Activated naive CD4-positive, alpha-beta T cell treated with anti-CD3 and anti-CD28 coated beads, Interleukin-2, amount 50 U/mL, for 16 hours (primary cell): ENCODE measurements at regions not wholly inside any gene's neighbourhood (a gene's known extent, or its start where the extent isn't known, plus 50 kb on each side); places are given as distances from the start of the nearest gene placed in this dataset.

Experiments used
- DNase-seq: peaks from one replicate; pipeline ENCODE4 v3.0.0-alpha.2; 2020

DNA sequence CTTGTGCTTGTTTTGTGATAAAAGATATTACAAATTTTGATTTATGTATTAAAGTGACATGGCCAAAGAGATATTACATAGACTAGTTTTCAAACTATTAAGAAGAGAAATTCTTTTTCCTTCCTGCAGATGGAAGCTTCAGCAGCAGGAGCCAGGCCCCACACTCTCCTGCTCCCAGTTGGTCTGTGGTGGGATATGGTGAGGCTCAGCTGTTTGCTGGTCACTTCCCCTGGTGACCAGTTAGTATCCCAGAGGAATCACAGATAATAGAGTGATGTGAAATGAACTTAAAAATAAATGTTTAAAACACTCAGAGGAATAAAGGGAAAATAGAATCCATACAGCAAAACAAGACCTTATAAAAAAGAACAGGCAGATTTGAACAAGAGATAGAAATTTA, 154.7 kb downstream of the KTN1 start:
- no peak for DNase-seq

DNA sequence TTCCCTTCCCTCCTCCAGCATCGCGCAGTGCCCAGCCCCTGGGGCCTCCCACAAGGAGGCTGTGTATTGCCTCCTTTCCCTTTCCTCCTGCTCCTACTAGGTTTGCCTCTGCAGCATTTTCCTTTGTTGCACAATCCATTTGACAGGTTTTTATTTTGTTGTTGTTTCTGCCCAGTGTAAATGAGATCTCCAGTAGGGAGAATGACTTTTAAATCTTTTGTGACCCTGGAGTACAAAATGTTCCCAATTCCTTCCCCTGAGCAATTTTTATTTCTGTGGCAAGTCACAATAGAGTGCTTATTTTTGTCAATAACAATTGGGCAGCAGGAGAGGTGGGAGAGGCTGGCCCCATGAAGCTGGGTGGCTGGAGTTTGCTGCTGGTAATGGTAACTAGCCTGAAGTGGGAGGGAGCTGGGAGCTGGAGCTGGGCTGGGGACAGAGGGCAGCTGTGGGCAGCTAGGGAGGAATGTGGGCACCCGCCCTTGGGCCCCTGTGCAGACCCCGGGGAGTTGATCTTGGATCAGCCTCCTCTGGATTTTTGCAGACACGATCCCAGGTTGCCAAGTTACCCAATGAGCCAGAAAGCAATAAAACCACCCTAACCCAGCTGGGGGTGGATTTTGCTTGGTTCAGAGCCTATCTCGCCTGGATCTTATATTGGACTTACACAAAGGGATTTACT, 160.1 kb downstream of the KTN1 start:
- no peak for DNase-seq

DNA sequence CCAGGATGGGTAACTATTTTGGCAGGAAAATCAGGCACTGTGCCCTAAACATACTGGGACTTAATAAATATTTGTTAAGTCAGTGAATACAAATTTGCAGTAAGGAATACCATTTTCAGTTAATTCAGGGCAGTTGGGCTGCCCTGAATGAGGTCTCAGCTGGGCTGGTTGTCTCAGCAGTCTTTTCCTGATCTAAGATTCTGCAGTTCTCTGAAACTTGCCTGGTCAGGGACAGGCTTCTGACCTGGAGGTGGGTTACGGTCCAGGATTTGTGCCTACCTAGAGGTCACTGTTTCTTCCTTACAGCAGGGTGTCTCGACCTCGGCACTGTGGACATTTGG, 160.6 kb downstream of the KTN1 start:
- no peak for DNase-seq

DNA sequence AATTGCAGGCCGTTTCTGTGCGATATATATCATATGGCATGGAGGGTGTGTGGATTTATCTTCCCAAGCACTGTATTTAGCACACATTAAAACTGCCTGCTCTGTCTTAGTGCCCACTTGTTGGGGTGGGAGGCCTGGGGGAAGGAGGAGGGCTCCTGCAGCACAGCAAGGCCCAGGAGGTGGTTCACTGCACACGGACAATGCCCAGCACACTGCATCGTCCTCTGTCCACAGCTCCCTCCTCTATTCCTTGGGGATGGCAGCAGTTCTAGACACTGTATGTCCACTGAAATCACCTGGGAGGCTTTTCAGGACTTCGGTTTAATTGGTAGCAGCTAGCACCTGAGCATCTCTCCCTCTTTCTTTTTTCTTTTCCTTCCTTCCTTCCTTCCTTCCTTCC, 161.2 kb downstream of the KTN1 start:
- no peak for DNase-seq

DNA sequence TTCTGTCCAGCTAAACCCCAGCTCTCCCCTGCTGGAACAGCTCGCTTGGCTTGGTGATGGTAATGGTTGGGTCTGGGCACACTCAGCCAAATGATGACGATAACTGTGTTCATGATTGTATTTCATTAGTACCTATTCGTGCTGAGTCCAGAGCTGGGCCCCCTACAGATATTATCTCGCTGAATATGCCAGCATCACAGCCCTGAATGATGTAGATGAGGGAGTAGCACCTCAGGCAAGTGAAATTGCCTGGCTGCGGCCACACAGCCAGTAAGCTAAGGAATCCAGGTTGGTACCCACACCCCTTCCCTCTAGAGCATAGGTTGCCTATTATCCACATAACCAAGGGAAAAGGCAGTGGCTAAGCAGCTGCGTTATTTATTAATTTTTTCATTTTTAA, 163.5 kb downstream of the KTN1 start:
- no peak for DNase-seq

DNA sequence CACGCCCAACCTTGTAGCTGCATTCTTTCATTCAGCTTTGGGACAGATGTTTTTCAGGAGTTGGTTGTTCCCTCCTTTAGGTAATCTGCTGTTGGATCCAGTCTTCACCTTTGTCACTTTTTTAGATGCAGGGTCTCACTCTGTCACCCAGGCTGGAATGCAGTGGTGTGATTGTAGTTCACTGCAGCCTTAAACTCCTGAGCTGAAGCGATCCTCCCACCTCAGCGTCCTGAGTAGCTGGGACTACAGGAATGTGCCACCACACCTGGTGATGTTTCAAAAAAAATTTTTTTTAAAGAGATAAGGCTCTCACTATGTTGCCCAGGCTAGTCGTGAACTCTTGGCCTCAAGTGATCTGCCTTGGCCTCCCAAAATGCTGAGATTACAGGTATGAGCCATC, 164.3 kb downstream of the KTN1 start:
- DNase-seq, result no peak

DNA sequence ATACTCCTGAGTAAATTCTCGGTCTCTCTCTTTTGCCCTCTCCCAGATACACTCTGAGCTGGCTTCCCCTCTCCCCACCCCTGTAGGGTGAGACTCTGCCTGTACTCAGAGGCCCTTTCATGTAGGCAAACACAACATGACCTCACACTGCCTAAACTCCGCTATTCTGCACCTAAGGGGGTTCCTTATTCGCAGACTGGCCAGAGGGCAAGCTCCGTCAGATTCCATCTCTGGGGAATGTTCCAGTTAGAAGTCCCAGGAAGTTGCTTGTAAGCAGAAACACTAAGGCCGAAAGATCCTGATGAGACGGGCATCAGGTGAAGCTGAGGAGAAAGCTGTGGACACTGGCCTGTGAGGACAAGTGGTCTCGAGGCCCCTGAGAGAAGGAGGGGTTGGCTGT, 165.9 kb downstream of the KTN1 start:
- DNase-seq, result no peak

DNA sequence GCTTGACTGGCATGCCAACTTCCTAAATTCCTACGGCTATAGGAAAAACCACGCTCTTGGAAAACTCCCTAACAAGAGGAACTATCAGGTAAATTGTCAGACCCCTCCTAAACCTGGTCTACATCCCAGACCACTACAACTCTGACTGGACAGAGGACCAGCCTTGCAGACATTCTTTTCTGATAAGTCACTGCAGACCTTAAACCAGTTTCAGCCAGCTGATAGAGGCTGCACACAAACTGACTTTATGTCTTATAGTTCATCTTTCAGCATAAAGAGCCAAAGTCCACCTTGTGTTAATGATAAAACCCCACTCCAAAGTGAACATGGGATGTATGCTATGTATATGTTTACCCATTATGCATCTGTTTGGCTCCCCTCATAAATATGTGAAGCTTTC, 166.6 kb downstream of the KTN1 start:
- no peak for DNase-seq

DNA sequence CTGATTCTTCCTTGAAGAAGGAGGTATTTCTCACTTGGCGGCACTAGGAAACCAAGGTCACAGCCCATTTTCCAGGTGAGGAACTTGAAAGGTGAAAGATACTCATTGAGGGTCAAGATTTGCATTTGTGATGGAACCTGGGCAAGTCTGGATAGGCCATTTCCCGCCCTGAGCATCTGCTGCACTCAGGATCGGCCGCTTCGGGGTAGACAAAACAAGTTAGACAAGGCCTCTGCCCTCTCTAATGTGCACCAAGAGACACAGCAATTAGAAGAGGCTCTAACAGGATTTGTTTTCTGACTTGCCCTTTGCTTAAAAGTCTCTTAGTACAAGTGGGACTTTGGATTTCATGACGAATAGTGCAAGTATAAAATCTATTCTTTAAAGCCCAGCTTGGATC, 167.2 kb downstream of the KTN1 start:
- no peak for DNase-seq

DNA sequence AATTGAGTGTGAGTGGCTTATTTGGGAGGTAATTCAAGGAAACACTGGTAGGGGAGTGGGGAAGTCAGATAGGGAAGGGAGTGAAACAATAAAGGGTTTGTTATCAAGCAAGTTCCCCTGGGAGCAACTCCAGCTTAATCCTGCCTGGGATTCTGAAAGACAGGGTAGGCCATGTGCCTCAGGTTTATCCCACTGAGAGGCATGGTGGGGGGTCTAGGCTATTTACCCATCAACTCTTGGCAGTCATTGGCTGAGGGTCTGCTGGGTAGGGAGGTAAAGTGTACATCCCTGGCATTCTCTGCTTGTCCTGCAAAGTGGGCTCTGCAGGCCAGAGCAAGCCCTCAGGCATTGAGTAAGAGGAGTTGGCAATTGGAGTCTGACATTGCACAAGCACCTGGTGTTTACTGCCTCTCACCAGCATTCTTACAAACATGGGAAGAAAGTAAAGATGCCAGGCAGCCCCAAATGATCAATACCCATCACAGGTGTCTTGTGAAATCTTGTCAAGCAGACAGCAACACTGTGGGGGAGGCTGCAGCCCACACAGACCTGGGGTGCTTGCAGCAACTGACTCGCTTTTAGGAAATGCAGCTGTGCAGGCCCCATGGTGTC, 169.3 kb downstream of the KTN1 start:
- no peak for DNase-seq

DNA sequence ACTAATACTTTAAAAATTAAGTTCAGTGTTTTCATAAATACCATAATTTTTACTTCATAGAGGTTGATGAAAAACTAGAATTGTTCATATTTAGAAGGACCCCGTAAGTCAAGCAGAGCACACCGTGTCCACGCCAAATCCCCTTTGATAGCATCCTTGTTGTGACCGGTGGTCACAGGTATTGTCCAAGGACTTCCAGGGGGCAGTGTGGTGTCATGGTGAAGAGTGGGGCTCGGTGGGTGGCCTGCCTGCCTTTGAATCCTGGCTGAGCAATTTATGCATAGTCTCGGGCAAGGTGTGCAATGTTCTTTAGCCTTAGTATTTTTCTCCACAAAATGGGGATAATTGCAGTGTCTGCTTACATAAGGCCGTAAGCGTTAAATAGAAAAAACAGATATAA, 169.9 kb downstream of the KTN1 start:
- no peak for DNase-seq

DNA sequence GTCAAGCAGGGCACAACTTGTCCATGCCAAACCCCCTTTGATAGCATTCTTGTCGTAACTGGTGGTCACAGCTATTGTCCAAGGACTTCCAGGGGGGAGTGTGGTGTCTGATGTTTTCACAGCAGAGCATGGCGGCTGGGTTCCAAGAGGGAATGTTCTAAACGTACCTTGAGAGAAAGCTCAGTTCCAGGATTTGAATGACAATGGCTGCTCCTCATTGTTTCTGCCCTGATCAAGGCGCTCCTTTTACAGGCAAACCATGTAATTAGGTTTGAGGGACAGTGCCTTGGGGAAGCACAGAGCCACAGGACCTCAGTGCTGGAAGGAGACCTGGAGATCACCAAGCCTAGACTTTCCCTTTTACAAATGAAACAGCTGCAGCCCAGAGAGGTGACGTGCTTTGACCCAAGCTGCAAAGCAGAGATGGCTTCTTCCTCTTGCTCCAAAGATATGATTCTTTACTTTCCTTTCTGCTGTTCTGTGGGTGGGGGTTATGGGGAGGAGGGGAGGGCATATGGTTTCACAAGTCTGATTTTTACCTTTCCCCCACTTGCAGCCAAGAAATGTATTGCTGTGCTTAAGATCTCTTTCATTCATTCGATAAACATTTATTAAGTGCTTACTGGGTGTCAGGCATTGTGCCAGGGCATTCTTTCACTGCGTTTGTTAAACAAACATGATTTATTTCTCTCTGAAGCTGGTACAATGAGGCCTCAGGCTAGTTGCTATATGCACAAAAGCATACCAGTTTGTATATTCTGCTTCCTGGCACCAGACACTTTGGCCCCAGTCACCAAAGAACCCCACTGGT, 172.8 kb downstream of the KTN1 start:
- no peak for DNase-seq

DNA sequence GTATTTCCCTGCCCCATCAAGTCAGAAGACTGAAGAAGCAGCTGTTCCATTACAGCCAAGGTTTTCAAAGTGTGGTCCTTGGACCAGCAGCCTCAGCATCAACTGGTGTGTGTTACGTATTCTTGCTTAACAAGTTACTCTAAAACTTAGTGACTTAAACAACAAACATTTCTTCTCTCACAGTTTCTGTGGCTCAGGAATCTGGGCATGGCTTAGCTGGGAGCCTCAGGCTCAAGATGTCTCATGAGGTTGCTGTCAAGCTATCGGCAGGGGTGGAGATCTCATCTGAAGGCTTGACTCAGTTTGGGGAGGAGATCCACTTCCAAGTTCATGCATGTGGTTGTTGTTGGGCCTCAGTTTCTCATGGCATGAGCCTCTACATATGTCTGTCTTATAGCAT, 174.5 kb downstream of the KTN1 start:
- DNase-seq, result no peak

DNA sequence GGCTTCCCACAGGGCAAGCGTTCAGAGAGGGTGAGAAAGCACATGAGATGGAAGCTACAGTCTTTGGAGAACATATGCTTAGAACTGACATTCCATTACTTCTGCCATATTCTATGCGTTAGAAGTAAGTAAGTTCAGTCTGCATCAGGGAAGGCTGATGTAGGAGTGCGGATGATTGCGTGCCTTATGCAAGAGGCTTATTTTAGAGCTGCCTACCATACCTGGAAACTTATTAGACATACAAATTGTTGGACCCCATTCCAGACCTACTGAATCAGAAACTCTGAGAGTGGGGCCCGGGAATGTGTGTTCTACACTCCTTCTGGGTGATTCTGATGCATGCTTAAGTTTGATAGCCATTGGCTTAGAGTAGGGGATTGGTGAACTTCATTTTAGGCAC, 174.9 kb downstream of the KTN1 start:
- DNase-seq, result no peak

DNA sequence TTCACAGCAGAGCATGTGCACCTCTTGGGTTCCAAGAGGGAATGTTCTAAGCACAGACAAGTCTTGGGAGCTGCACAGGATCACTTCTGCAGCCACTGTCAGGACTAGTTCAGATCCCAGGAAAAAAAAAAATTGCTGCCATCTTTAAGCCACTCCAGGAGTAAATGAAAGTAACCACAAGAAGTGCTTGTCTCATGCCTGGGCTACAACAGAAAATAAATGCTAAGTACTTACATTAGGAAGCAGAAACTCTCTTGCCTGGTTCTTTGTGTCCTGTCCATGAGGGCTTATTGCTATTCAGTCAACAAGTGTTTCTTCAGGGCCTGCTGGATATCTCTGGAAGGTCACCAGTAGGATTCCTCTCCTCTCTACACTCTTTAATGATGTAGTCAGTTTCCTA, 176.1 kb downstream of the KTN1 start:
- no peak for DNase-seq

DNA sequence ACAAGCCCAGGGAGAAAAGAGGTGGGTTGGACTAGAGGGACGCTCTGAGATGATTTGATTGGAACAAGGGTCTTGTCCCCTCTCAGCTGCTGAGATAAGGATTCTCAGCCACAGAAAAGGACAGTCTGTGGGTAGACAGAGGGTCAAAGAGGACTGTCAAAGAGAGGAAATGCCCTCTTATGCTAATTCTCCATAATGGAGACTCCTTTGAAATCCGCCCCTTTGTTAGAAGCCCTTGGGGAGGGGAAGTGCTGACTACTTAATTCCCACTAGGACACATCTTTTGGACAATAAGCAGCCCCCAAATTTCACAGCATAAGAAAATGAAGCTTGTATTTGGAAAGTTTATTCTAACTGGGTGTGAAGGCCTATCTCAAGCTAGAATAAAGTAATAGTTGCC, 176.6 kb downstream of the KTN1 start:
- no peak for DNase-seq

DNA sequence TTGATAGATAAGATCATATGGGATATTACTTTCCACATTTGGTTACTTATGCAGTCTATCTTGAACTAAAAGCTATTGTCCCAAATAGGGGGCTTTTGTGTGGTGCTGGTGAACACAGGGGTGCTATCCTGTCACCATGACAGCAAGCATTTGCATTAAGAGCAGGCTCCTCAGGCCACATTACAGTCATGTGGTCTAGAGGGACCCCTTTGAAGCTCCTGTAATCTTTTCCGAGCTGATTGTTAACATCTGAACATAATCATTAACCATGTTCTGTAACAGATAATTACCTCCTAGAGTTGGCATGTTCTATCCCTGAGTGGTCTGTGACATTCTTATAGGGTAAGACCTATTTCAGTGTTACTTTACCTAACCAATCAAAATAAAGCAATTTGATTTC, 178.8 kb downstream of the KTN1 start:
- no peak for DNase-seq

DNA sequence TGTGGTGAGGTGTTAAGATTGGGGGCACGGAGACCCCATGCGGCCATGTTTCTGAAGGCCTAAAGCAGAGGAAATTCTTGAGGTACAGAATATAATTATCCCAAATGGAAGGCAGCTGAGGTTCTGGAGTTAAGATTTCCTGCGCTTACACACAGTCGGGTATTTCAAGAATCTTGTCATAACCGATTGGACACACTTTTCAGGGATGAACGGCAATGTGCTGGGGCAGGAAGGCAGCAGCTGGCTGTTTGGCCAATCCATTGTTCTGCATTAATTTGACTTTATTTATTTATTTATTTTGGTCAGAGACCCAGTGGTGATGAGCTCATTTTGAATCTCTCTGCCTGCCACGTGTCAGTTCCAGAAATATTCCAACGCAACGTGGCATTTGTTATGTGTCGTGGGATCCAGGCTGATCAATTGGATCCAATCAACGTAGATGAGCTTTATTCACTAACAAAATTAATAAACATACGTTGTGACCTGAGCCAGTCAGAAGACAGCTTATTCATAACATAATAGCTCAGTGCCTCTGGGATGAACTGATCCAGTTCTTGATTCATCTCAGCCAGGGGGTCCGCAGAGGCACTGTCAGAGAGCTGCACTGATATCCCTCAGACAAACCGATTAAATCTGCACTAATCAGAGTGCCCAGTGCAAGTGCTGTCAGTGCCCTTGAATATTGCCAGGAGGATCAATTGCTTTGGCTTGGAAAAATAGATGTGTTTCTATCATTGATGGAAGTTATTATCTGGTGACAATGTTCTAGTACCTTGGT, 181.0 kb downstream of the KTN1 start:
- no peak for DNase-seq

DNA sequence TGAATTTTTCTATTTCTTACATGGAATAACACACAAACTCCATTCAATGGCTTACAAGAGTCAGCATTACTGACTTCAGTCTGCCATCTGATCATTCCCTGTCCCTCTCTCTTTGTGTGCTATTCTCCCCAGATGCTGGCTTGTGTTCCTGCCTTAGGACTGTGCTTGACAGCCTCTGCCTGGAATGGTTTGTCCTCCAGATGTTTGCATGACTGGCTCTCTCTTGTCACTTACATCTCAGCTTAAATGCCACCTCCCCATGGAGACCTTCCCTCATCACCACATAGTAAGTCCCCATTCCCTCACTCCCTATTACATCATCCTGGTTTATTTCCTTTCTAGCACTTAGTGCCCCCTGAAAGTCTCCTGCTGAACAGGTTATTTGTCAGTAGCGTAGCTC, 181.6 kb downstream of the KTN1 start:
- no peak for DNase-seq

DNA sequence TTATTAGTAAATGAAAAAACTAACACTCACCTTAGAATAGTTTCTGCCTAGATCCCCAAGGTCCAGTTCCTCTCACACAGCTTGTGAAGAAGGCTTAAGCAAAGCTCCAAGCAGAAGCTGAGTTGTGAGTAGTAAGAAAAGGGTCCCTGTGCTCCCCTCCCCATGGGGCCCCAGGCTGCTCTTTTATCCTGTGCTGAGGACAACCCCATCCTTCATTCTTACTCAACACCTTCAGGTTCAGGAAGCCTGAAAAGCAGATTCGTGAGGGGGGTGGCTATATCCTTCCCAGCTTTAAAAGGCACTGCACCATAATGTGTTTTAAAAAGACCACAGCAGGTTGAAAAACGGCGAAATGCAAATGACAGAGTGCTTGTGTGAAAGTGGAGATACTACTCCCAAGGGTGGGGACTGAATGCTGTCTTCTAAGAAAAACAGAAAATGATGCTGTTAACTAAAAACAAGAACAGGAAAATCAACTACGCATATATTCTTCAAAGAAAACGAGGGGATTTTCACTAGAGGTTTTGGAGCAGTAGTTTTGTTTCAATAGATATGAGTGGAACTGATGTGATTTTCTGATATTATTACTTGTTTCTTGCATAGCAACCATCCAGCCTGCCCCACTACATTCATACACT, 182.7 kb downstream of the KTN1 start:
- DNase-seq, result no peak

DNA sequence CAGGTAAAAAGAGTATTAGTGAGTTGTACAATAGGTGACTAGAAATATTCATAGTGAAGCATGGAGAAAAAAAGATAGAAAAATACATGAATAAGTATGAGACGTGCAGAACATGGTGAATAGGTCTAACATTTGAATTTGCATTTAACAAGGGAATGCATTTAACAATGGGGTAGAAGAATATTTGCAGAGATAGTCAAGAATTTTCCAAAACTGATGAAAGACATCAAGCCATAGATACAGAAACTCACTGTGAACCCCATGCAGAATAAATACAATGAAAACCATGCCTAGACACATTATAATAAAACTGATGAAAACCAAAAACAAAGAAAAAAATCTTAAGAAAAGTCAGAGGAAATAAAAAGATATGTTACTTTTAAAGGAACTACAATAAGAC, 184.8 kb downstream of the KTN1 start:
- no peak for DNase-seq

DNA sequence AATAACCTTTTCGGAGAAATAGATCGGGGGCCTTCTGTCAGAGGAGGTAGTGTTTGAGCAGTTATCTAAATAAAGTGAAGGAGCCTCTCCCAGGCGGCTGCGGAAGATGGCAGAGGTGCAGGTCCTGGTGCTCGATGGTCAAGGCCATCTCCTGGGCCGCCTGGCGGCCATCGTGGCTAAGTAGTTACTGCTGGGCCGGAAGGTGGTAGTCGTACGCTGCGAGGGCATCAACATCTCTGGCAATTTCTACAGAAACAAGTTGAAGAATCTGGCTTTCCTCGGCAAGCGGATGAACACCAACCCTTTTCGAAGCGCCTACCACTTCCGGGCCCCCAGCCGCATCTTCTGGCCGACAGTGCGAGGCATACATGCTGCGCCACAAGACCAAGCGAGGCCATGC, 186.1 kb downstream of the KTN1 start:
- no peak for DNase-seq

DNA sequence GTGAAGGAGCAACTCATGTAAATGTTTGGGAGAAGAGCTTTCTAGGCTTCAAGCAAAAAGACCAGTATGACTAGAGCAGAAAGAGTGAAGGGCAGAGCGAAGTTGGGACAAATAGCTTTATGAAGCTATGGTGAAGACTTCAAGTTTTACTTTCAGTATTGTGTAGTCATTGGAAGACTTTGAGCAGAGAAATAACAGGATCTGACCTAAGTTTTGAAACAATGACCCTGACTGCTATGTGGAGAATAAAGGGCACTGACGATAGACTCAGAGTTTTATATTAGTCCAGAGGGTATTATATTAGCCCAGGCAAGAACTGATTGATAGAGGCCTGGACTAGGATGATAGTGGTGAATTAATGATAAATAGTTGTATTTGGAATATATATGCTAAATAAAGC, 187.3 kb downstream of the KTN1 start:
- DNase-seq, result no peak
